ENCODE measurements at regions not wholly inside any gene's neighbourhood (a gene's known extent, or its start where the extent isn't known, plus 50 kb on each side); places are given as distances from the start of the nearest gene placed in this dataset.

DNA sequence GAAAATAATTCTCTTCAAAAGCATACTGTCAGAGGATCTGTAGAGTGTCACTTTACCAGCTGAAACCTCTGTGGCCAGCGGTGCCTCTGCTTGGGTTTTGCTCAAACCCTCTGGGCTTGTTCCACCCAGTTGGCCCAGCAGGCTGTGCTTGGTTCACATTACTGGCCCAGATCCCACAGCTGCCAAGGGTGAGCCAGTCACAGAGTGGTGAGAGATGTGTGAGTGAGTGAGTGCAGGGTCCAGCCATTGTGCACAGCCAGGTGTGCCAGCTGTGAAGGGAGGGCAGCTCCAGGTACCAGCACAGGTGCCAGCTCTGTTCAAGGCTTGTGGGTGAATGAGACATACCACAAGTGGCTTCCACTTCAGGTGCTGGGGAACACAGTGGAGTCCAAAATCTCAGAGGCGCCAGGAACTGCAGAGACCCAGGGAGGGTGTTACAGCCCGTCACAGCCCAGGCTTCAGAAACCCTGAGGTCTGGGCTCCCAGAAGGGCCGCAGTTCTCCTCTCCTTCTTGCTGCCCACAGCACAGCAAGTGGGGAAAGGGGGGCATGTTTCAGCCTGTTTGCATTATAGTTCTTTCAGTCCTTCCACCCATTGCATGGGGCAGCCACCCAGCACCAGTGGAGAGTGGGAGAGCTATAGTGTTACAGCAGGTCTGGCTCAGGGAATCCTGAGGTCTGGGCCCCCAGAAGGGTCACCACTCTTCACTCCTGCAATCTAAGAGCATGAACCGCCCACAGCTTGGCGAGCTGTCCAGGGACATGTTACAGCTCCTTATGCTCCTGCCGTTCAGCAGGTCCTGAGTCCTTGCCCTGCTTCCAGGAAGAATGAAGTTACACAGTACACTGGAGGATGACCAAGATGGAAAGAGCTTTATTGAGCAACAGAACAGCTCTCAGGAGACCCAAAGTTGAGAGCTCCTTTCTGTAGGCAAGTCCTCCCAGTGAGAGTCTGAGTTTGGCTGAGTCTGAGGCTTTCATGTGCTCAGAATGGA lies 931.7 kb upstream of the SORCS1 start:
- TF ChIP-seq POLR2A (IDR thresholded peaks at IDR 0.05; ENCODE audit: low read depth) = no peak
- TF ChIP-seq, protein P1, sequence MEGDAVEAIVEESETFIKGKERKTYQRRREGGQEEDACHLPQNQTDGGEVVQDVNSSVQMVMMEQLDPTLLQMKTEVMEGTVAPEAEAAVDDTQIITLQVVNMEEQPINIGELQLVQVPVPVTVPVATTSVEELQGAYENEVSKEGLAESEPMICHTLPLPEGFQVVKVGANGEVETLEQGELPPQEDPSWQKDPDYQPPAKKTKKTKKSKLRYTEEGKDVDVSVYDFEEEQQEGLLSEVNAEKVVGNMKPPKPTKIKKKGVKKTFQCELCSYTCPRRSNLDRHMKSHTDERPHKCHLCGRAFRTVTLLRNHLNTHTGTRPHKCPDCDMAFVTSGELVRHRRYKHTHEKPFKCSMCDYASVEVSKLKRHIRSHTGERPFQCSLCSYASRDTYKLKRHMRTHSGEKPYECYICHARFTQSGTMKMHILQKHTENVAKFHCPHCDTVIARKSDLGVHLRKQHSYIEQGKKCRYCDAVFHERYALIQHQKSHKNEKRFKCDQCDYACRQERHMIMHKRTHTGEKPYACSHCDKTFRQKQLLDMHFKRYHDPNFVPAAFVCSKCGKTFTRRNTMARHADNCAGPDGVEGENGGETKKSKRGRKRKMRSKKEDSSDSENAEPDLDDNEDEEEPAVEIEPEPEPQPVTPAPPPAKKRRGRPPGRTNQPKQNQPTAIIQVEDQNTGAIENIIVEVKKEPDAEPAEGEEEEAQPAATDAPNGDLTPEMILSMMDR (IDR thresholded peaks at IDR 0.05) = no peak
